ENCODE measurements at regions not wholly inside any gene's neighbourhood (a gene's known extent, or its start where the extent isn't known, plus 50 kb on each side); places are given as distances from the start of the nearest gene placed in this dataset.

- H3K27ac ChIP-seq, result no peak overlapping the region
- no peaks in the 10 kb centered on the region for H3K36me3 ChIP-seq (replicated peaks in 1 of 2; ENCODE audit: insufficient read depth in 1 of 2, low read depth in 2 of 2)
- ATAC-seq (no peak), DNase-seq (no peak)
- H3K27me3 ChIP-seq, result no peaks in the 10 kb centered on the region
- intact Hi-C loops (cut with DNase I), result no loop called here
- no peaks in the 10 kb centered on the region for H3K9me3 ChIP-seq
- H3K4me3 ChIP-seq, result no peak overlapping the region
- TF ChIP-seq CTCF (IDR thresholded peaks at IDR 0.05) (no peak), POLR2A (IDR thresholded peaks at IDR 0.05) (no peak)
- no peaks in the 10 kb centered on the region for H3K4me1 ChIP-seq
- WGBS, 2 donors, result 34 to 38% methylated on average over 2 of the region's 2 CpGs
Observed at GRCh38 chr15:48052946-48053345, 67.8 kb upstream of the SLC24A5 start.

- Histone ChIP-seq H3K36me3 (replicated peaks in 1 of 2; ENCODE audit: insufficient read depth in 1 of 2, low read depth in 2 of 2) (no peaks in the 10 kb centered on the region), H3K4me1 (no peaks in the 10 kb centered on the region), H3K9me3 (no peaks in the 10 kb centered on the region), H3K27ac (no peak overlapping the region), H3K27me3 (no peaks in the 10 kb centered on the region), H3K4me3 (no peak overlapping the region)
- intact Hi-C loops (cut with DNase I), result no loop called here
- DNase-seq (no peak), ATAC-seq (no peak)
- no peak for TF ChIP-seq CTCF (IDR thresholded peaks at IDR 0.05)
- TF ChIP-seq POLR2A (IDR thresholded peaks at IDR 0.05), result no peak
Observed at GRCh38 chr15:48058371-48058770, 62.4 kb upstream of the SLC24A5 start.

GRCh38 chr15:48059791-48060190, 61.0 kb upstream of the SLC24A5 start:
- no peak overlapping the region for H3K27ac ChIP-seq
- H3K27me3 ChIP-seq, result no peaks in the 10 kb centered on the region
- H3K4me1 ChIP-seq, result no peaks in the 10 kb centered on the region
- DNase-seq (peak in 3 of 4 donors; percentile 14 to 45 (median 40)), ATAC-seq (no peak)
- 34 to 46% methylated on average over 7 of the region's 7 CpGs for WGBS, 2 donors
- H3K9me3 ChIP-seq, result no peaks in the 10 kb centered on the region
- intact Hi-C loops (cut with DNase I), result no loop called here
- no peak overlapping the region for H3K4me3 ChIP-seq
- H3K36me3 ChIP-seq (replicated peaks in 1 of 2; ENCODE audit: insufficient read depth in 1 of 2, low read depth in 2 of 2), result no peaks in the 10 kb centered on the region
- TF ChIP-seq CTCF (IDR thresholded peaks at IDR 0.05) (no peak), POLR2A (IDR thresholded peaks at IDR 0.05) (no peak)

GRCh38 chr15:48060396-48060795, 60.4 kb upstream of the SLC24A5 start:
- H3K4me1 ChIP-seq, result no peaks in the 10 kb centered on the region
- ATAC-seq, result no peak
- WGBS, 2 donors, result 70 to 76% methylated on average over 1 of the region's 1 CpG
- H3K9me3 ChIP-seq, result no peaks in the 10 kb centered on the region
- no peak overlapping the region for H3K4me3 ChIP-seq
- intact Hi-C loops (cut with DNase I), result no loop called here
- no peaks in the 10 kb centered on the region for H3K36me3 ChIP-seq (replicated peaks in 1 of 2; ENCODE audit: insufficient read depth in 1 of 2, low read depth in 2 of 2)
- no peak for DNase-seq
- H3K27me3 ChIP-seq, result no peaks in the 10 kb centered on the region
- TF ChIP-seq CTCF (IDR thresholded peaks at IDR 0.05), result no peak
- no peak for TF ChIP-seq POLR2A (IDR thresholded peaks at IDR 0.05)
- H3K27ac ChIP-seq, result no peak overlapping the region

GRCh38 chr15:48061605-48062004, 59.2 kb upstream of the SLC24A5 start:
- H3K4me3 ChIP-seq, result no peak overlapping the region
- no peaks in the 10 kb centered on the region for H3K36me3 ChIP-seq (replicated peaks in 1 of 2; ENCODE audit: insufficient read depth in 1 of 2, low read depth in 2 of 2)
- H3K4me1 ChIP-seq, result no peaks in the 10 kb centered on the region
- no peaks in the 10 kb centered on the region for H3K9me3 ChIP-seq
- intact Hi-C loops (cut with DNase I), result no loop called here
- no peak for DNase-seq
- WGBS, 2 donors, result 70 to 76% methylated on average over 6 of the region's 6 CpGs
- TF ChIP-seq CTCF (IDR thresholded peaks at IDR 0.05) (no peak), POLR2A (IDR thresholded peaks at IDR 0.05) (no peak)
- H3K27ac ChIP-seq, result no peak overlapping the region
- no peak for ATAC-seq
- no peaks in the 10 kb centered on the region for H3K27me3 ChIP-seq
